Caco-2 (cell line): ENCODE measurements at regions not wholly inside any gene's neighbourhood (a gene's known extent, or its start where the extent isn't known, plus 50 kb on each side); places are given as distances from the start of the nearest gene placed in this dataset.

Experiments used
- BruUV-seq: library from RNA; stranded (reverse); fragments of 400-500 nt; replicated peaks from 2 replicates; lab custom pipeline; 2021; lab: Mats Ljungman, UMichigan
- CTCF ChIA-PET: fragments of 300-600 bp; sonication (Branson Sonifier 250); formaldehyde crosslinking; loops from one replicate; lab custom pipeline; 2022; ENCODE audit warnings: antibody characterized with exemption; lab: Charles Lee
- POLR2A ChIA-PET: fragments of 300-600 bp; sonication (Branson Sonifier 250); formaldehyde crosslinking; loops from one replicate; lab custom pipeline; 2022; ENCODE audit warnings: antibody characterized with exemption; lab: Charles Lee
- DNase-seq, 2 experiments: peaks; one replicate each; pipeline versions ENCODE4 v3.0.0 to v3.0.0-alpha.2; 2020 to 2022
- H3K27me3 ChIP-seq: replicated peaks from 2 replicates; pipeline ENCODE4 v1.6.0; 2011; ENCODE audit warnings: low read length; ENCODE audit not compliant: control insufficient read depth, insufficient read depth
- H3K36me3 ChIP-seq: 2 replicates; pipeline ENCODE4 v1.5.1; 2011; ENCODE audit warnings: low read length; ENCODE audit not compliant: control insufficient read depth, insufficient read depth
- H3K4me1 ChIP-seq: fragments of 250-450 bp; sonication (Bioruptor Pico); 2 replicates; pipeline ENCODE4 v1.5.1; 2020; ENCODE audit warnings: mild to moderate bottlenecking
- H3K4me3 ChIP-seq: 2 replicates; pipeline ENCODE4 v1.5.1; 2011; ENCODE audit warnings: low read depth, mild to moderate bottlenecking, control low read depth, low read length
- H3K9me3 ChIP-seq: fragments of 250-450 bp; sonication (Bioruptor Pico); 2 replicates; pipeline ENCODE4 v1.5.1; 2020; ENCODE audit warnings: mild to moderate bottlenecking, moderate library complexity
- H3K27ac Mint-ChIP-seq: one replicate; pipeline ENCODE4 v1.8.0; 2022; ENCODE audit warnings: mixed read lengths; ENCODE audit not compliant: unreplicated experiment
- H3K27me3 Mint-ChIP-seq: one replicate; pipeline ENCODE4 v1.8.0; 2022; ENCODE audit warnings: mixed read lengths; ENCODE audit not compliant: insufficient read depth, unreplicated experiment
- H3K36me3 Mint-ChIP-seq: one replicate; pipeline ENCODE4 v1.8.0; 2022; ENCODE audit warnings: mild to moderate bottlenecking, mixed read lengths; ENCODE audit not compliant: insufficient read depth, unreplicated experiment
- H3K4me1 Mint-ChIP-seq: one replicate; pipeline ENCODE4 v1.8.0; 2022; ENCODE audit warnings: low read depth, mixed read lengths; ENCODE audit not compliant: unreplicated experiment
- H3K4me3 Mint-ChIP-seq: one replicate; pipeline ENCODE4 v1.8.0; 2022; ENCODE audit warnings: mild to moderate bottlenecking, moderate library complexity, mixed read lengths; ENCODE audit not compliant: unreplicated experiment
- H3K9me3 Mint-ChIP-seq: one replicate; pipeline ENCODE4 v1.8.0; 2022; ENCODE audit warnings: mixed read lengths; ENCODE audit not compliant: unreplicated experiment
- CTCF ChIP-seq, 2 experiments: fragments of 200-600 bp in 1 of 2; IDR thresholded peaks; 1 replicate in 1 of 2; 2 replicates in 1 of 2; pipeline versions ENCODE4 v1.5.1 to v1.8.0; 2011 to 2022; ENCODE audit warnings: antibody characterized with exemption in 1 of 2, control low read depth in 1 of 2, inconsistent platforms in 1 of 2, low read depth in 1 of 2, low read length in 1 of 2, mild to moderate bottlenecking in 1 of 2, moderate library complexity in 1 of 2; ENCODE audit not compliant: insufficient read depth in 1 of 2, severe bottlenecking in 1 of 2, unreplicated experiment in 1 of 2
- intact Hi-C: fragments of 100-400 bp; cut with micrococcal nuclease; formaldehyde crosslinking; loops from one replicate; pipeline ENCODE4 v1.10.0; 2022; ENCODE audit not compliant: unreplicated experiment

DNA sequence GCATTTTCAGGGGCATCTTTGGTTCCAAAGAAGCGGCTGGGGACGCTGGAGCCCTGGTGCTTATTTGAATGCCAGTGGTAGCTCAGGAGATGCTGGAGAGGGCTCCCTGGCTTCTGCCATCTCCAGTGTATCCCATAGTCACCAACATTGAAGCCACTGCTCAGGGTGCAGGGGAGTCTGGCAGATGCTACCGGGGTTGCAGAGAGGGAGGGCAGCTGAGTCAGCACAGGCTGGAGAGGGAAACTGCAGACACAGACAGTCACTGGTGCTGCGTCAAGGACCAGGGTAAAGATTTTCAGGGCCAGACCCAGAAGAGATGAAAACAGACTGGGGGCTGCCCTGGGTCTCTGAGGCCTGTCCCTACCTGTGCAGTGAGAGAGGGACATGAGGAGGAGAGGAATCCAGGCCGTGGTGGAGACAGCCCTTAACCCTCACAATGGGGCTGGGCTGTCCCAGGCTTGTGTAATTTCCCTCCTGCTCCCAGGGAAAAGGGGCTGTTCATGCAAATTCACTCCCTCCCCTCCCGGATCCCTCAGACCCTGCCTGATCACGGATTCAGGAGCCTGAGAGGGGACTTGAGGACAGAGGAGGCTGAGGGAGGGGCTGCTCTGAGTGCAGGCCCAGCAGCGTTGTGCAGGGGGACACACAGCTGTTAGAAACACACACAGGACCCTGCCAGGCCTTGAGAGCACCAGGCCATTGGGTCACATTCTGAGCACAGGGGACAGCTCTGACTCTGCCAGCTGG, 126.9 kb upstream of the GRK3 start:
- no peak overlapping the region for H3K27ac Mint-ChIP-seq
- H3K4me1 ChIP-seq = no peaks in the 10 kb centered on the region
- no peaks in the 10 kb centered on the region for H3K27me3 ChIP-seq
- peaks cover 6% of the 10 kb centered on the region for H3K4me1 Mint-ChIP-seq
- BruUV-seq = no TSS peak
- H3K9me3 ChIP-seq = no peaks in the 10 kb centered on the region
- TF ChIP-seq CTCF (IDR thresholded peaks at IDR 0.05; ENCODE audit: insufficient read depth in 1 of 2, low read depth in 1 of 2, low read length in 1 of 2, severe bottlenecking in 1 of 2, unreplicated experiment in 1 of 2) = no peak
- DNase-seq = no peak
- no peaks in the 10 kb centered on the region for H3K36me3 Mint-ChIP-seq
- ChIA-PET POLR2A (no interaction called here), CTCF (no interaction called here)
- no peak overlapping the region for H3K4me3 ChIP-seq
- no peaks in the 10 kb centered on the region for H3K36me3 ChIP-seq
- H3K4me3 Mint-ChIP-seq = no peak overlapping the region
- intact Hi-C loops = no loop called here
- H3K27me3 Mint-ChIP-seq = peaks cover 7% of the 10 kb centered on the region
- no peaks in the 10 kb centered on the region for H3K9me3 Mint-ChIP-seq

GRCh38 chr22:25447067-25447685, 117.3 kb upstream of the GRK3 start:
- no peaks in the 10 kb centered on the region for H3K9me3 ChIP-seq
- H3K4me3 ChIP-seq = no peak overlapping the region
- H3K4me1 Mint-ChIP-seq = peaks cover 7% of the 10 kb centered on the region
- ChIA-PET CTCF (interaction anchor here (0.7 kb wide), 1 partner anchor 20 kb away, joined by 3 read pairs; no protein-coding TSS in a partner anchor), POLR2A (no interaction called here)
- H3K27ac Mint-ChIP-seq = peak overlapping the region; percentile 7
- H3K4me3 Mint-ChIP-seq = peak overlapping the region; percentile 98
- no TSS peak for BruUV-seq
- H3K36me3 Mint-ChIP-seq = peaks cover 6% of the 10 kb centered on the region
- no peaks in the 10 kb centered on the region for H3K27me3 ChIP-seq
- H3K27me3 Mint-ChIP-seq = no peaks in the 10 kb centered on the region
- no peaks in the 10 kb centered on the region for H3K36me3 ChIP-seq
- 0 out of 2 replicates have a peak, but pooled peaks cover 5% of the 10 kb centered on the region for H3K4me1 ChIP-seq
- DNase-seq = no peak
- intact Hi-C loops = loop anchor here (5.0 kb wide), 1 partner anchor 325 kb away; no protein-coding TSS in a partner anchor
- TF ChIP-seq CTCF (IDR thresholded peaks at IDR 0.05; ENCODE audit: insufficient read depth in 1 of 2, low read depth in 1 of 2, low read length in 1 of 2, severe bottlenecking in 1 of 2, unreplicated experiment in 1 of 2) = no peak
- no peaks in the 10 kb centered on the region for H3K9me3 Mint-ChIP-seq

- Mint-ChIP-seq H3K27ac (peak overlapping the region; percentile 7), H3K4me3 (peak overlapping the region; percentile 98), H3K27me3 (no peaks in the 10 kb centered on the region), H3K4me1 (peaks cover 7% of the 10 kb centered on the region), H3K9me3 (no peaks in the 10 kb centered on the region), H3K36me3 (peaks cover 6% of the 10 kb centered on the region)
- no TSS peak for BruUV-seq
- TF ChIP-seq CTCF (IDR thresholded peaks at IDR 0.05; ENCODE audit: insufficient read depth in 1 of 2, low read depth in 1 of 2, low read length in 1 of 2, severe bottlenecking in 1 of 2, unreplicated experiment in 1 of 2) = peak; percentile 85
- H3K4me3 ChIP-seq = peak overlapping the region; percentile 95
- peak; percentile 83 to 88 for DNase-seq
- H3K9me3 ChIP-seq = no peaks in the 10 kb centered on the region
- intact Hi-C loops = loop anchor here (5.0 kb wide), 1 partner anchor 324 kb away; no protein-coding TSS in a partner anchor
- ChIA-PET POLR2A (no interaction called here), CTCF (interaction anchor here (0.6 to 1.0 kb wide), 6 partner anchors 15 to 94 kb away, joined by 3 to 6 read pairs (median 3); no protein-coding TSS in a partner anchor)
- no peaks in the 10 kb centered on the region for H3K27me3 ChIP-seq
- H3K36me3 ChIP-seq = no peaks in the 10 kb centered on the region
- 0 out of 2 replicates have a peak, but pooled peaks cover 5% of the 10 kb centered on the region for H3K4me1 ChIP-seq
Measured at GRCh38 chr22:25447686-25448434, 116.6 kb upstream of the GRK3 start.
